HCT116 (cell line): ENCODE measurements at regions not wholly inside any gene's neighbourhood (a gene's known extent, or its start where the extent isn't known, plus 50 kb on each side); places are given as distances from the start of the nearest gene placed in this dataset.

Experiments used
- ATAC-seq: fragments of 200-7000 bp; cut with Tn5 transposase; 2 replicates; pipeline ENCODE4 v1.9.1; 2020; ENCODE audit warnings: mild to moderate bottlenecking, moderate library complexity
- BruUV-seq: library from RNA; stranded (reverse); fragments of 400-500 nt; replicated peaks from 2 replicates; lab custom pipeline; 2021; lab: Mats Ljungman, UMichigan
- CTCF ChIA-PET: fragments of 300-600 bp; sonication (Branson Sonifier 250); formaldehyde crosslinking; loops from one replicate; lab custom pipeline; 2021; ENCODE audit warnings: antibody characterized with exemption; lab: Charles Lee
- POLR2A ChIA-PET: fragments of 300-600, 350-600 bp; sonication (Branson Sonifier 250); formaldehyde crosslinking; loops from one replicate; lab custom pipeline; 2021; ENCODE audit warnings: antibody characterized with exemption; lab: Charles Lee
- RAD21 ChIA-PET, 2 experiments: fragments of 300-600 bp; sonication (Branson Sonifier 250); formaldehyde crosslinking; loops; one replicate each; lab custom pipeline; 2023; ENCODE audit warnings: low total read pairs in 2 of 2; ENCODE audit not compliant: uncharacterized antibody in 2 of 2, unreplicated experiment in 2 of 2, low non-redundant PET in 1 of 2; lab: Charles Lee
- DNase-seq: peaks from one replicate; pipeline ENCODE4 v3.0.0-alpha.2; 2010; ENCODE audit warnings: low read depth, low spot score
- H2AFZ ChIP-seq: fragments of 200-600 bp; shearing (Covaris generic), sonication (generic); 2 replicates; pipeline ENCODE4 v1.6.1; 2017; ENCODE audit warnings: low read depth, mixed run types, mixed read lengths, antibody characterized with exemption, low read length; ENCODE audit not compliant: poor library complexity, severe bottlenecking
- H3K27ac ChIP-seq: 2 replicates; pipeline ENCODE4 v1.5.1; 2012; ENCODE audit warnings: low read depth, low read length
- H3K27me3 ChIP-seq: fragments of 200-600 bp; sonication (generic); 2 replicates; pipeline ENCODE4 v1.6.1; 2016; ENCODE audit warnings: mixed run types, low read length, mixed read lengths; ENCODE audit not compliant: insufficient read depth
- H3K36me3 ChIP-seq, 2 experiments: fragments of 200-500 bp in 1 of 2; fragments of 200-600 bp in 1 of 2; sonication (Bioruptor generic) in 1 of 2; sonication (generic) in 1 of 2; 2 replicates each; pipeline versions ENCODE4 v1.5.1 to v1.6.1; 2014 to 2016; ENCODE audit warnings: low read length in 2 of 2, inconsistent platforms in 1 of 2, mixed read lengths in 1 of 2, mixed run types in 1 of 2; ENCODE audit not compliant: insufficient read depth in 2 of 2, control insufficient read depth in 1 of 2
- H3K4me1 ChIP-seq, 2 experiments: fragments of 200-600 bp in 1 of 2; sonication (generic) in 1 of 2; 2 replicates each; pipeline versions ENCODE4 v1.5.1 to v1.6.1; 2012 to 2017; ENCODE audit warnings: low read length in 2 of 2, inconsistent platforms in 1 of 2, mild to moderate bottlenecking in 1 of 2, mixed read lengths in 1 of 2, mixed run types in 1 of 2, moderate library complexity in 1 of 2; ENCODE audit not compliant: insufficient read depth in 2 of 2, control insufficient read depth in 1 of 2
- H3K4me2 ChIP-seq: fragments of 200-600 bp; sonication (generic); 2 replicates; pipeline ENCODE4 v1.6.1; 2017; ENCODE audit warnings: mixed run types, low read length, mixed read lengths
- H3K4me3 ChIP-seq, 2 experiments: fragments of 200-600 bp in 1 of 2; sonication (generic) in 1 of 2; replicated peaks in 1 of 2; 2 replicates each; pipeline ENCODE4 v1.5.1; 2011 to 2016; ENCODE audit warnings: low read length in 2 of 2, control low read depth in 1 of 2, low read depth in 1 of 2, mild to moderate bottlenecking in 1 of 2, mixed read lengths in 1 of 2, mixed run types in 1 of 2
- H3K79me2 ChIP-seq: fragments of 200-600 bp; sonication (generic); 2 replicates; pipeline ENCODE4 v1.6.1; 2017; ENCODE audit warnings: mild to moderate bottlenecking, mixed run types, low read length, moderate library complexity, mixed read lengths; ENCODE audit not compliant: insufficient read depth
- H3K9ac ChIP-seq: fragments of 200-600 bp; sonication (generic); 2 replicates; pipeline ENCODE4 v1.6.1; 2016; ENCODE audit warnings: low read length, mixed read lengths
- H3K9me2 ChIP-seq: fragments of 200-600 bp; sonication (generic), shearing (Covaris generic); 2 replicates; pipeline ENCODE4 v1.6.1; 2017; ENCODE audit warnings: mixed run types, mild to moderate bottlenecking, moderate library complexity; ENCODE audit not compliant: insufficient read depth
- H3K9me3 ChIP-seq, 2 experiments: fragments of 200-500 bp in 1 of 2; fragments of 200-600 bp in 1 of 2; sonication (Bioruptor generic) in 1 of 2; sonication (generic) in 1 of 2; 2 replicates each; pipeline ENCODE4 v1.6.1; 2014 to 2017; ENCODE audit warnings: low read length in 2 of 2, mixed read lengths in 2 of 2, inconsistent platforms in 1 of 2, low read depth in 1 of 2, mild to moderate bottlenecking in 1 of 2, mixed run types in 1 of 2, moderate library complexity in 1 of 2; ENCODE audit not compliant: control insufficient read depth in 1 of 2, insufficient read depth in 1 of 2
- H4K20me1 ChIP-seq: fragments of 200-600 bp; sonication (generic), shearing (Covaris generic); 2 replicates; pipeline ENCODE4 v1.6.1; 2017; ENCODE audit warnings: mixed run types, mild to moderate bottlenecking, moderate library complexity; ENCODE audit not compliant: insufficient read depth
- CBX3 ChIP-seq: IDR thresholded peaks from 2 replicates; pipeline ENCODE4 v1.6.1; 2012; ENCODE audit warnings: low read depth
- CEBPB ChIP-seq: IDR thresholded peaks from 2 replicates; pipeline ENCODE4 v1.6.1; 2012; ENCODE audit warnings: low read depth
- EGR1 ChIP-seq: IDR thresholded peaks from 2 replicates; pipeline ENCODE4 v1.6.1; 2012; ENCODE audit warnings: low read depth
- EZH2 ChIP-seq: fragments of 200-600 bp; sonication (generic); IDR thresholded peaks from 2 replicates; pipeline ENCODE4 v1.6.1; 2017; ENCODE audit warnings: antibody characterized with exemption, mixed run types
- POLR2AphosphoS5 ChIP-seq: IDR thresholded peaks from 2 replicates; pipeline ENCODE4 v1.6.1; 2011; ENCODE audit warnings: mild to moderate bottlenecking, low read depth, low read length, moderate library complexity
- SIN3A ChIP-seq: IDR thresholded peaks from 2 replicates; pipeline ENCODE4 v1.6.1; 2012; ENCODE audit warnings: low read depth
- SRF ChIP-seq: IDR thresholded peaks from 2 replicates; pipeline ENCODE4 v1.6.1; 2012; ENCODE audit warnings: low read depth
- TCF7L2 ChIP-seq: IDR thresholded peaks from 2 replicates; pipeline ENCODE4 v1.7.0; 2011; ENCODE audit warnings: borderline replicate concordance, inconsistent platforms; ENCODE audit not compliant: insufficient read depth, insufficient read length; ENCODE audit errors: extremely low read depth
- YY1 ChIP-seq: IDR thresholded peaks from 2 replicates; pipeline ENCODE4 v1.6.1; 2011; ENCODE audit warnings: low read length, low read depth, moderate library complexity, mild to moderate bottlenecking; ENCODE audit not compliant: insufficient replicate concordance; ENCODE audit errors: extremely low read depth
- ZFX ChIP-seq: fragments of 450-650 bp; IDR thresholded peaks from 2 replicates; pipeline ENCODE4 v1.6.1; 2017
- intact Hi-C: fragments of 100-400 bp; cut with micrococcal nuclease; formaldehyde crosslinking; loops from 2 replicates; pipeline ENCODE4 v1.10.0; 2022

DNA sequence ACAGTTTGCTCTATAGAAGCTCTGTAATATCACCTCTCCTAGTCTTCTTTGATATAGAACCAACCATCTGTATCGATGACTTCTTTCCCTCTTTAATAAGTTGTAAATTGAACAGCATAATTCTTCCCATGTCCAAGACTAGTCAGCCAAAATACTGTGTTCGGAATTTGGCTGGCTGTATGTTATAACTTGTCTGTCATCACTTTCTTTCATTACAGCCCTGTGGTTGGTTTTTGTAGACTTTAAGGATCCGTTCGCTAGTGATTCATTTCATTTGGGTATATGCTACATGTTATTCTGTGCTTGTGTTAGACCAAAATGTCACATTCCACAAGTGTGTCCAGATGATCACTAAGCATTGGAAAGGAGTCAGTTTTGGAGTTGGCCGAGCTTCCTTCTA, 155.4 kb upstream of the ITGB1 start:
- H3K4me3 ChIP-seq: no peak overlapping the region
- ChIA-PET CTCF (no interaction called here), RAD21 (no interaction called here), POLR2A (no interaction called here)
- no peaks in the 10 kb centered on the region for H3K79me2 ChIP-seq
- H3K9me2 ChIP-seq: no peaks in the 10 kb centered on the region
- no TSS peak for BruUV-seq
- no peaks in the 10 kb centered on the region for H3K36me3 ChIP-seq
- H3K27me3 ChIP-seq: no peaks in the 10 kb centered on the region
- TF ChIP-seq SIN3A (no peak), TCF7L2 (no peak), CEBPB (no peak), ZFX (no peak), SRF (no peak), EGR1 (no peak), EZH2 (no peak)
- no peak for DNase-seq
- no peak overlapping the region for H2AFZ ChIP-seq
- no peaks in the 10 kb centered on the region for H4K20me1 ChIP-seq
- no peak overlapping the region for H3K4me2 ChIP-seq
- intact Hi-C loops: no loop called here
- H3K27ac ChIP-seq: no peak overlapping the region
- no peaks in the 10 kb centered on the region for H3K9me3 ChIP-seq
- H3K4me1 ChIP-seq: peaks cover 0 to 6% of the 10 kb centered on the region in 2 experiments; a peak in 1 of 4 replicates
- no peak for ATAC-seq
- H3K9ac ChIP-seq: no peak overlapping the region

DNA sequence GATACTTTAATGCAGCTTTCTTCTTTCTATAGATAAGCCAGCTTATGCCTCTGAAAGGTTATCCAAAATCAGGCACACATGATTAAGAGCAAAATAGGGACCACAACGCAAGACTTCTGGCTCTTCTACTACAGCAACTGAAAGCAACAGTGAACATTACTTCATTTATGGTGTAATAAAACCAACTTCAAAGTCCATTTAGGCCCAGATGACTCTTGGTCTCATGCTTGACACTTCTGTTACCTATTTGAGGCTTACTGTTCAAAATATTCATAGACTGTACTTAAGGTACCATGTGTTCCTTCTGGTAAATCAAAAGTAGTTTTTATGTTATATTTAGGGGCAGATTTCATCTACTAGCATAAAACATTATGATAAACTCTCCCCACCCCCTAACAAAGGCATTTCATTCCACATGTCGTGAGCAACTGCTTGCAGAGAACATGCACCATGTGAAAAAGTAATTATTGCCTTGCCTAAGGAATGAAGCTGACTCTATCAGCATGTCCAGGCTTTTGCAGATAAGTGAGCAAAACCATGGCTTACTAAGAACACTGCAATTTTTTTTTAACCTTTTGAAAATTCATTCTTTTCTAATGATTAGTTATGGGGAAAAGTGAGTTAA, 154.9 kb upstream of the ITGB1 start:
- RAD21 ChIA-PET: no interaction called here

More for the DNA sequence above, 154.9 kb upstream of the ITGB1 start:
- Histone ChIP-seq H3K36me3 (no peaks in the 10 kb centered on the region), H3K9me3 (no peaks in the 10 kb centered on the region), H4K20me1 (no peaks in the 10 kb centered on the region), H3K27me3 (no peaks in the 10 kb centered on the region), H3K4me2 (no peak overlapping the region), H3K27ac (no peak overlapping the region), H3K4me3 (no peak overlapping the region), H2AFZ (no peak overlapping the region), H3K9me2 (no peaks in the 10 kb centered on the region), H3K9ac (no peak overlapping the region), H3K4me1 (peaks cover 0 to 6% of the 10 kb centered on the region in 2 experiments; a peak in 1 of 4 replicates)
- POLR2A ChIA-PET: no interaction called here
- CTCF ChIA-PET: no interaction called here
- intact Hi-C loops: no loop called here
- no TSS peak for BruUV-seq
- TF ChIP-seq POLR2AphosphoS5: no peak
- TF ChIP-seq ZFX: no peak
- TF ChIP-seq CBX3: no peak
- TF ChIP-seq YY1: no peak
- TF ChIP-seq, all 23 proteins: peak for 0
- ATAC-seq (no peak), DNase-seq (no peak)
- no peaks in the 10 kb centered on the region for H3K79me2 ChIP-seq
